Kidney capillary endothelial cell (primary cell): ENCODE measurements at regions not wholly inside any gene's neighbourhood (a gene's known extent, or its start where the extent isn't known, plus 50 kb on each side); places are given as distances from the start of the nearest gene placed in this dataset.

Source experiments
- DNase-seq: peaks from one replicate; pipeline ENCODE4 v3.0.0-alpha.2; 2018; ENCODE audit warnings: low spot score

- no peak for DNase-seq
Observed at GRCh38 chr1:105838071-105838470, 1218.4 kb upstream of the PRMT6 start.

- DNase-seq: no peak
Observed at GRCh38 chr1:105865546-105865945, 1190.9 kb upstream of the PRMT6 start.

DNA sequence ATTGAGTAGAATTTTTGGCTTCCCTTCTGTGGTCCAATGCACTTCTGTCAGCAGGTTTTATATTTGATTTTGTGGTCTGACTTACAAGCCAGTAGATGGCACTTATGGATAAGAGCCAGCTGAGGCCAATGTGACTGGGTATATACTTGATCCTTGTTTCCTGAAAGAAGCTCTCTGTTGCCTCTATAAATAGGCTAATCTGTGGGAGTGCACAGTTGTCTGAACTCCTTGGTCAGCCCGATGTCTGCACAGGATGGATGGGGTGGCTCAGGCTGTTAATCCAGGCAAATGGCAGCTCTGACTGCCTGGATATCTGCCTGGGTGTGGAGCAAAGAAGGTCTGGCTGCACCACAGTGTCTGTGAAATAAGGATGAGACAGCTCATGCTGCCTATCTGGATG lies 1183.7 kb upstream of the PRMT6 start:
- no peak for DNase-seq

- no peak for DNase-seq
Observed at GRCh38 chr1:105874621-105875020, 1181.9 kb upstream of the PRMT6 start.

DNA sequence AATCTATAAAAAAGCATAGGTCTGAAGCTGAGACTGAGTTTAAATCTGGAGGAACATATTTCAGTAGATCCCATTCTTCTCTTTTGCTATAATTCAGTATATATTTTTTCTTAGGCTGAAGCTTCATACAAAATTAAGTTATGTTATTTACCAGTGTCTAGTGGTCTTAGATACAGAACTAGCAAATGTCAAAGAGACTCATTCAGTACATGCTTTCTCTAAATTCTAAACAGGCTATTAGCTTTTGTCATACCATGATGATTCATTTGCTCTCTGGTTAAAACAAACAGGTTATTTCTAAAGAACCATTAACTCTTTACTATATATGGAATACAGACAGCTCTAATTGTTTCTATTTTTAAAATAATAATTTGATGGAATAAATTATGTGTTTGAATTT lies 1170.2 kb upstream of the PRMT6 start:
- no peak for DNase-seq

DNA sequence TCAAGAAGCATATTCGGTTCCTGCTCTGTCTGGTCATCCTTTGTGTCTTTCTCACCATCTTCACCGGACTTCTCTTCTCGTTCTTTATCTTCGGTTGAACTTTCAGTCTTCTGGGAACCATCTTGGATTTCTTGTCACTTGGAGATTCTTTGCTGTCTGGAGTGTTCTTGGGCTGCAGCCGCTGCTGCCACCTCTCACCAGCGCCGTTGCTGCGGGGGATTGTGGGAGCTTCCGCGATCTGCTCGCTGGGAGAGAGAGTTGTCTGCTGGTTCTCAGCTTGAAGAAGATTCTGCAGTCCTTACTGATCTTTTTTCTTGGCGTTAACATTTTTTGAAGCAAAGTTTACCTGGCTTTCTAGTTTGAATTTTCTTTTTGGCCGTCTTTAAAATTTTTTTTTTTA lies 1165.2 kb upstream of the PRMT6 start:
- DNase-seq: no peak

- no peak for DNase-seq
Observed at GRCh38 chr1:105894006-105894405, 1162.5 kb upstream of the PRMT6 start.

DNA sequence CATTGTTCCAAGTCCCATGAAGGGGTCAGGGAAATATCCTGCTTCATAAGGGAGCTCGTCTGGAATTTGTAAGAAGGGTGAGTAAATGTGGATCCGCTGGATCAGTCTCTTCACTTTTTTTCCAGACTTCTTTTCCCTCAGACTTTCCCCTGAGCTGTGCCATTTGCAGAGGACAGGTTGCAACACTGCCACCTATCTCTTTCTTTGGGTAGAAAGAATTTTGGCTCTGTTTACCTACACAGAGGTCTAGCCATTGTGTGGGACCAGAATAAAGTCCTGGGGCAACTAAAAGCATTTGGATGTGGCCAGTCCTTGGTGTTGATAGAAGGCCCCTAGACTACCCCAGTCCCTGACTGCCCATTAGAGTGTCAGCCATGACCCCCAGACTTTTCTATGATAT lies 1146.7 kb upstream of the PRMT6 start:
- no peak for DNase-seq

GRCh38 chr1:105914403-105914802 lies 1142.1 kb upstream of the PRMT6 start:
- no peak for DNase-seq

DNA sequence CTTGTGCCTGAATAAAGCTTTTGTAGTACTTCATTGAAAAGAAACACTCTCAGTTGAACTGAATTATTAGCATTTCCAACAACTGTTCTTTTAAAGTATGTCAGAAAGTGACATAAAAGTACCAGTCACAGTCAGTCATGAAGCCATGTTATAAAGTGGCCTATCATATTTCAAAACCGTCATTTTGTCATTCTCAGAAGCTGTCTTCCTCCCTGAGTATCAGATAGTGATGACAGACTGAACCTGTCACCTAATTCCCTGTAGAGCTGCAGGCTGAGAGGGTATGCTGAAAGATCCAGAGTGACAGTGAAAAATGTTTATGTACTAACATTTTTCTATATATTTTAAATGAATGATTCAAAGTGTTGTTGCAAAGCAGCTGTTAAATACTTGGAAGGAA lies 1121.7 kb upstream of the PRMT6 start:
- DNase-seq: no peak

GRCh38 chr1:105964879-105965278 lies 1091.6 kb upstream of the PRMT6 start:
- DNase-seq: no peak

DNA sequence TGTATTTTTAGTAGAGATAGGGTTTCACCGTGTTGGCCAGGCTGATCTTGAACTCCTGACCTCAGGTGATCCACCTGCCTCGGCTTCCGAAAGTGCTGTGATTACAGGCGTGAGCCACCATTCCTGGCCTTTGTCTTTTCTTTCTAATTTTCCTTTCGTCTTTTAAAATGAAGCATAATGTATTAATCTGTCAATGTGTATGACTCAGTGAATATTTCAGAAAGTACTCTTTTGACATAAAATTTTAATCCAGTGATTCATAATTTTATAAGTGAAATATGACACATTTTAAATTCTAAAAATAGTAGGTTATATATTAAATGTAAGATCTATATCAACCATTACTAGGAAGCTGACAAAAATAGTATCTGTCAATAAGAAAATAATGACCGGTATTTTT lies 1059.0 kb upstream of the PRMT6 start:
- DNase-seq: no peak

DNA sequence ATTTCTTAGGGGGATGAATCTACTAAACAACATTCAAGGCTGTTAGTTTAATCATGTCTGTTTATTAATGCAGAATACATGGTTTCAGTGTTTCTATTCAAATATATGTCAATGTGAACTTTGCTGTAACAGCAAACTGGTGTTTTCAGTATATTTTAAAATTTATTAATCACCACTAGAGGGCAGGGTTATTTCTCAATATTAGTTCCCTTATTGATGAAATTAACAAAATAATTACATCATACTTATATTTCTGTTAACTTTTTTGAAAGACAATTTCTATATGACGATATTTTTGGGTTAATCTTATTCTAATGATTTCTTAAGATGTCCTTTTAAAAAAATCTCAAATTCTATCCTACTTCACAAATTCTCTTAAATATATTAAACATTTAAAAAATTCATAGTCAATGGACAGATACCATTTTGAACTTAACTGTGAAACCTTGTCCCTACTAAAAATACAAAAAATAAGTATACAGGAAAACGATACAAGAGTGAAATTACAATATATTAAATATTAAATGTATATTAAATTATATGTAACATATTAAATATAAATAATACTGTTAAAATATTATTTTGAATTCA lies 1034.1 kb upstream of the PRMT6 start:
- DNase-seq: peak; percentile 4

- DNase-seq: no peak
Observed at GRCh38 chr1:106027871-106028270, 1028.6 kb upstream of the PRMT6 start.

DNA sequence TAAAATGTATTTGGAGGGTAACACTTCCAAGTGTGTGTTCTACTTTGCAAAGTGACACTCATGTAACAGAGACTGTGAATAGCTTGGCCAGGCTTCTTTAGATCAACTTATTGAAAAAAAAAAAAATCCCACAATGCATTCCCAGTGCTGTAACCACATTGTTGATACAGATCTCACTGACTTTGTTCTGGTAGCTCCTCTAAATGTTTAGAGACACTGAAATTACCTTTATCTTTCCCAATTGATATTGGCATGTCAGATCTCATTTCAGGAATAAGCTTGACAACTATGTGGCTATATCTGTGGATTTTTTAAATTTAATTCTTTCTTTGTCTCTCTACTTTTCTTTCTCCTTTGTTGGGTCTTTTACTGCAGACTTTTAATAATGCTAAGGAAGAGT lies 1018.9 kb upstream of the PRMT6 start:
- DNase-seq: no peak

GRCh38 chr1:106038260-106038659 lies 1018.2 kb upstream of the PRMT6 start:
- no peak for DNase-seq

DNA sequence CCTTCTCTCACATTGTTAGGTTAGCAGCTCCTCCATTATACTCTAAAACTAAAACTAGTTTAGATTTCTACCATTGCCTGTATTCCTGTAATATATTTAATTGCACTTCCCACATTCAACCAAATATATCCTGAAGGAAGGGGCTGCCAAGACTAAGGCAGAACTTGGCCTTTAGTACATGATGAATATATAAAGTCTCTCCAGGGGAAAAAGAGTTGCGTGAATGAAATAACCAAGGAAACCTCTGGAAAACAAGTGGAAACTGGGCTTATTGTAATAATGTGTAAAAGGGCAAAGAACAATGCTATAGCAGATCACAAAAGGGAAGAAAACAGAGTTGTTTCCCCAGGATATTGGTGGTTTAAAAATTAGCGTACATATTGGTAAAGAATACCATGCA lies 1012.5 kb upstream of the PRMT6 start:
- no peak for DNase-seq

DNA sequence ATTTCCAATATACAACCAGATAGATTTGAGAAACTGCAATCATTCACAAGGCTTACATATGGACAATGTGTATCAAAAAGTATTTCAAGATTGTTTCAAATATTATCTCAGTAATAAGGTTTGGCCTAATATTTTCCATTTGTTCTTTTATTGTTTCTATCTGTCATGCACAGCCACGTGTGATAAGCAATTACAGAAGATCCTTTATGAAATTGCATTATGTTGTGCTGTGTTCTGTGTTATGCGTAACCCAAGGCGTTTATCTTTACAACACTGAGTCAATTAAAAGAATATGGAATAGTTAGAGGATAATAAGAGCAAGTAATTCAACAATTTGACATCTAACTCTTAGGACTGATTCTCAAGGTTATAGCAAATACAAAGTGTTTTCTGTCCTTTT lies 1009.3 kb upstream of the PRMT6 start:
- no peak for DNase-seq

GRCh38 chr1:106049595-106049994 lies 1006.9 kb upstream of the PRMT6 start:
- DNase-seq: no peak

GRCh38 chr1:106055855-106056254 lies 1000.6 kb upstream of the PRMT6 start:
- no peak for DNase-seq

DNA sequence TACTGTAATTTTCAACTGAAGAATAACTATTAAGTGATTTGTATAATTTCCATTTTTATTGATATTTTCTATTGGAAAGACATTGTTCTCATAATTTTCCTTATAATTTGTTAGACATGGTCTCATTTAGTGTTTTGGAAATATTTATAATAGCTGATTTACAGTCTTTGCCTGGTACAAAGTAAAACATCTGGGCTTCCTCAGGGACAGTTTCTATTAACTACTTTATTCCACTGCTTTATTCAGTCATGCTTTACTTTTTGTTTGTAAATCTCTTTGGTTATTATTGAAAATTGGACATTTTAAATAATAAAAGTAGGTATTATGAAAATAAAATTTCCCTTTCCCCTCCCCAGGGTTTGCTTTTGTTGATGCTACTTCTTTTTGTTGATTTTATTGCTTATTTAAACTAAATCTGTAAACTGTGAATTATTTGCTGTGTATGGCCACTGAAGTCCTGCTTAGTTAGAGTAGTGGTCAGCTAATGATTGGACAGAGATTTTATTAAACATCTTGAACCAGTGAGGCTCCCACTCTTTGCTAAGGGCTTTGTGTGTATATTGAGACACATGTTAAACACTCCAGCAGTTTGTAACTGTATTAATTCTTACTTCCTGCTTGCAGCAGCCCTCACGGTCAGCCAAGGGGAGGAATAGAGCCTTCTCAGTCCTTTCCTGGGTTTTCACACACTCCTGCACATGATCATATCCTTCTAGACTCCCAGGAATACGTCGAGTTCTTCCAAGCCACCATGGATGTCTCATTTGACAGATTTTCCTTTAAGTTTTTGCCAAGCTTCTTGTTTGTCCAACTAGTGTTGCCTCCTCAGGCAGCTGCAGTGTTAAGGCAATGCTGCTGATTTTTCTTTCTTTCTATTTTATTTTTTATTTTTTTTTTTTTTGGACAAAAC lies 994.6 kb upstream of the PRMT6 start:
- no peak for DNase-seq

DNA sequence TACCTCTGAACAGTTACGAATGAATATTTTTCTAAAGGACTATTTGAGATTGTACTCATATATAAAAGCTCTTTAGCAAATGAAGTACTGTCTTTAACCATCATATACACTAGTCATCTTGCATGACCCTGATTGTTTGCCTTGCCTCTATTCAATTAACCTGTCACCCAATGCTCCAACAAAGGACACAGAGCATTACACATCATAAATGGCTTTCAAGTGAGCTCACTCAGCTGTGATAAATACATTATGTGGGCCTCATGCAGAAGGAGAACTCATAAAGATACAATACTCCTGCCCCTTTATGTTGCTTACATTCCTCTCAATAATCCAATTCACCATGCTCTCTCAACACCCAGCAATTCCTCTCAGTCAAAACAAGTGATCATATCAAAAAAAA lies 993.0 kb upstream of the PRMT6 start:
- no peak for DNase-seq

DNA sequence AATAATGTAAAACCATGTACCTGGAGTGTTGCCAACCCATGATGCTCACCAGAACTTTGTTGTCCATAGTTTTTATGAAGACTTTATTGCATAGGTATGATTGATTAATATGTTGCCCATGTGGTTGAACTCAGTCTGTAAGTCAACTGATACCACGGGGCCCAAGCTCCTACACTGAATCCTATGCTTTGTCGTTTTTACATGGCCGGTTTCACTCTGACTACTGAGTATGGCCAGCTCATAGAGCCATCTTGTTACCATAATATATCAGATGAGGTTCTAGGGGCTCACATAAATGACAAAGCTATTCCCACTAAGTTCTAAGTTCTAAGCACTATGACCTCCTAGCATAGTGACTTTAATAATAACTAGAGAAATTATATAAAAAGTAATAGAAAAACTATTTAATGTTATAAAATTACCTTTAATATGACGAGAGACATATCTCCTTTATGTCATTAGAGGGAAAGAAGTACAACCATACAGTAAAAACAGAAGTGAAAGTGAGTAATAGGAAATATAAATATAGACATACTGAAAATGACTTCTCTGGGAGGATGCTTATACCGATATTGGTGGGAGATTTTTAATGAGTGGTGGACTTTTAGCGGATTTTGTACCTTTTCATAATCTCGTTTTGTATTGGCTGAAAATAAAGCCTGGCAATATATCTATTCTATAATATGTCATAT lies 983.4 kb upstream of the PRMT6 start:
- DNase-seq: no peak
